H1 (cell line): ENCODE measurements at regions not wholly inside any gene's neighbourhood (a gene's known extent, or its start where the extent isn't known, plus 50 kb on each side); places are given as distances from the start of the nearest gene placed in this dataset.

Experiments
- CTCF ChIA-PET: fragments of 300-600 bp; sonication (Branson Sonifier 250); formaldehyde crosslinking; loops from one replicate; lab custom pipeline; 2021; ENCODE audit not compliant: partially characterized antibody; lab: Charles Lee
- POLR2A ChIA-PET: fragments of 300-600 bp; sonication (Branson Sonifier 250); formaldehyde crosslinking; loops from one replicate; lab custom pipeline; 2021; ENCODE audit warnings: inconsistent platforms; ENCODE audit not compliant: partially characterized antibody; lab: Charles Lee
- DNase-seq, 2 experiments: peaks; one replicate each; pipeline versions ENCODE4 v3.0.0 to v3.0.0-alpha.2; 2010 to 2022; ENCODE audit warnings: low spot score in 2 of 2, low read depth in 1 of 2, mixed read lengths in 1 of 2
- FAIRE-seq: peaks from 2 replicates; lab custom pipeline; 2011; peaks lifted over from hg19 to GRCh38; lab: Jason Lieb, UNC
- H2AFZ ChIP-seq: 2 replicates; pipeline ENCODE4 v1.8.1; 2012; ENCODE audit warnings: low read length, inconsistent platforms
- H2AK5ac ChIP-seq: 2 replicates; pipeline ENCODE4 v1.6.1; 2013; ENCODE audit warnings: low read depth, low read length
- H2BK120ac ChIP-seq: replicated peaks from 2 replicates; pipeline ENCODE3; 2013; ENCODE audit warnings: low read depth, low read length, inconsistent platforms
- H2BK12ac ChIP-seq: 2 replicates; pipeline ENCODE4 v1.6.1; 2013; ENCODE audit warnings: low read depth, low read length
- H2BK15ac ChIP-seq: 2 replicates; pipeline ENCODE4 v1.6.1; 2013; ENCODE audit warnings: low read length
- H2BK20ac ChIP-seq: 2 replicates; pipeline ENCODE4 v1.6.1; 2013; ENCODE audit warnings: low read length
- H2BK5ac ChIP-seq: 2 replicates; pipeline ENCODE4 v1.6.1; 2013; ENCODE audit warnings: low read depth, low read length
- H3K14ac ChIP-seq: 2 replicates; pipeline ENCODE4 v1.6.1; 2013; ENCODE audit warnings: inconsistent platforms; ENCODE audit not compliant: insufficient read length
- H3K18ac ChIP-seq: 2 replicates; pipeline ENCODE4 v1.6.1; 2013; ENCODE audit warnings: low read length; ENCODE audit errors: extremely low read depth
- H3K23ac ChIP-seq: 2 replicates; pipeline ENCODE4 v1.6.1; 2013; ENCODE audit warnings: inconsistent platforms; ENCODE audit not compliant: insufficient read length
- H3K23me2 ChIP-seq: 2 replicates; pipeline ENCODE4 v1.6.1; 2013; ENCODE audit warnings: low read depth, low read length
- H3K27ac ChIP-seq: 2 replicates; pipeline ENCODE4 v1.6.1; 2011; ENCODE audit warnings: low read depth, low read length, inconsistent platforms
- H3K27me3 ChIP-seq, 4 experiments: replicated peaks in 1 of 4; 1 replicate in 1 of 4; 2 replicates in 3 of 4; pipeline versions ENCODE4 v1.6.1 to v1.8.1; 2011 to 2013; ENCODE audit warnings: low read length in 3 of 4, mild to moderate bottlenecking in 3 of 4, inconsistent platforms in 2 of 4, mixed read lengths in 2 of 4, moderate library complexity in 1 of 4; ENCODE audit not compliant: control insufficient read depth in 3 of 4, insufficient read depth in 3 of 4; ENCODE audit errors: extremely low read depth in 1 of 4
- H3K36me3 ChIP-seq, 4 experiments: 2 replicates each; pipeline versions ENCODE4 v1.6.1 to v1.8.1; 2011 to 2013; ENCODE audit warnings: mild to moderate bottlenecking in 4 of 4, low read length in 3 of 4, moderate library complexity in 2 of 4, control low read depth in 1 of 4, inconsistent platforms in 1 of 4; ENCODE audit not compliant: insufficient read depth in 4 of 4, control insufficient read depth in 2 of 4
- H3K4ac ChIP-seq: replicated peaks from 2 replicates; pipeline ENCODE3; 2013; ENCODE audit warnings: low read length, low read depth, mixed read lengths, inconsistent platforms; ENCODE audit not compliant: insufficient read length
- H3K4me1 ChIP-seq, 4 experiments: replicated peaks in 1 of 4; 1 replicate in 1 of 4; 2 replicates in 3 of 4; pipeline versions ENCODE4 v1.6.1 to v1.8.1; 2011 to 2013; ENCODE audit warnings: low read length in 3 of 4, inconsistent platforms in 2 of 4, mixed read lengths in 1 of 4; ENCODE audit not compliant: insufficient read depth in 4 of 4, control insufficient read depth in 3 of 4
- H3K4me2 ChIP-seq, 2 experiments: 2 replicates each; pipeline versions ENCODE4 v1.6.1 to v1.8.1; 2011 to 2013; ENCODE audit warnings: low read depth in 2 of 2, low read length in 2 of 2, control low read depth in 1 of 2, inconsistent platforms in 1 of 2, mild to moderate bottlenecking in 1 of 2; ENCODE audit not compliant: insufficient read depth in 1 of 2
- H3K4me3 ChIP-seq, 4 experiments: fragments of 200-600, 300-600 bp in 1 of 4; sonication (generic), shearing (Covaris generic), sonication (Bioruptor Twin) in 1 of 4; 2 replicates each; pipeline versions ENCODE4 v1.5.1 to v1.8.1; 2011 to 2016; ENCODE audit warnings: low read length in 4 of 4, low read depth in 3 of 4, control low read depth in 2 of 4, inconsistent platforms in 2 of 4, mild to moderate bottlenecking in 2 of 4, mixed read lengths in 1 of 4, moderate library complexity in 1 of 4; ENCODE audit not compliant: insufficient read depth in 2 of 4; ENCODE audit errors: extremely low read depth in 1 of 4
- H3K56ac ChIP-seq: replicated peaks from 2 replicates; pipeline ENCODE3; 2013; ENCODE audit warnings: low read depth, mild to moderate bottlenecking, mixed read lengths, low read length, inconsistent platforms; ENCODE audit not compliant: insufficient read length
- H3K79me1 ChIP-seq: 2 replicates; pipeline ENCODE4 v1.6.1; 2013; ENCODE audit warnings: low read depth, low read length, control low read depth
- H3K79me2 ChIP-seq, 2 experiments: 2 replicates each; pipeline versions ENCODE4 v1.6.1 to v1.8.1; 2012 to 2013; ENCODE audit warnings: low read length in 2 of 2, mild to moderate bottlenecking in 2 of 2, inconsistent platforms in 1 of 2; ENCODE audit not compliant: insufficient read depth in 2 of 2, control insufficient read depth in 1 of 2
- H3K9ac ChIP-seq, 4 experiments: replicated peaks in 1 of 4; 1 replicate in 1 of 4; 2 replicates in 3 of 4; pipeline versions ENCODE4 v1.6.1 to v1.8.1; 2011 to 2013; ENCODE audit warnings: low read depth in 3 of 4, low read length in 3 of 4, control low read depth in 2 of 4, mild to moderate bottlenecking in 2 of 4, moderate library complexity in 2 of 4, inconsistent platforms in 1 of 4; ENCODE audit errors: extremely low read depth in 1 of 4
- H3K9me3 ChIP-seq, 2 experiments: 2 replicates each; pipeline versions ENCODE4 v1.6.1 to v1.8.1; 2012 to 2013; ENCODE audit warnings: mild to moderate bottlenecking in 2 of 2, moderate library complexity in 2 of 2, control low read depth in 1 of 2, inconsistent platforms in 1 of 2, low read depth in 1 of 2, low read length in 1 of 2, mixed read lengths in 1 of 2; ENCODE audit not compliant: insufficient read depth in 2 of 2
- H4K20me1 ChIP-seq, 2 experiments: replicated peaks in 1 of 2; 2 replicates each; pipeline versions ENCODE3 to v1.8.1; 2011 to 2013; ENCODE audit warnings: inconsistent platforms in 2 of 2, low read length in 2 of 2, mild to moderate bottlenecking in 1 of 2; ENCODE audit not compliant: insufficient read depth in 2 of 2, control insufficient read depth in 1 of 2
- H4K5ac ChIP-seq: 2 replicates; pipeline ENCODE4 v1.6.1; 2013; ENCODE audit warnings: low read length, low read depth, mixed read lengths, inconsistent platforms; ENCODE audit not compliant: insufficient read length
- H4K8ac ChIP-seq: 2 replicates; pipeline ENCODE4 v1.8.0; 2013; ENCODE audit warnings: mild to moderate bottlenecking, moderate library complexity, low read length, inconsistent platforms; ENCODE audit not compliant: insufficient read depth; ENCODE audit errors: extremely low read depth
- H4K91ac ChIP-seq: replicated peaks from 2 replicates; pipeline ENCODE3; 2013; ENCODE audit warnings: low read length, mixed read lengths, inconsistent platforms; ENCODE audit not compliant: insufficient read length
- BACH1 ChIP-seq: IDR thresholded peaks from 2 replicates; pipeline ENCODE4 v1.6.1; 2012; ENCODE audit warnings: low read length, improper control_type of control experiment
- EGR1 ChIP-seq: IDR thresholded peaks from 2 replicates; pipeline ENCODE4 v1.6.1; 2011; ENCODE audit warnings: low read depth, low read length, borderline replicate concordance
- EZH2 ChIP-seq: fragments of 200-600 bp; sonication (generic); IDR thresholded peaks from 2 replicates; pipeline ENCODE4 v1.7.1; 2012; ENCODE audit warnings: low read depth, mild to moderate bottlenecking, moderate library complexity, low read length, inconsistent platforms; ENCODE audit not compliant: severe bottlenecking
- GABPA ChIP-seq: IDR thresholded peaks from 2 replicates; pipeline ENCODE4 v1.6.1; 2011; ENCODE audit warnings: mild to moderate bottlenecking, low read length, moderate library complexity, borderline replicate concordance; ENCODE audit not compliant: insufficient read depth
- NANOG ChIP-seq: IDR thresholded peaks from 2 replicates; pipeline ENCODE4 v1.6.1; 2011; ENCODE audit warnings: low read length, low read depth, mild to moderate bottlenecking, inconsistent platforms; ENCODE audit not compliant: insufficient read depth, poor library complexity, severe bottlenecking
- POLR2AphosphoS5 ChIP-seq: IDR thresholded peaks from 2 replicates; pipeline ENCODE4 v1.6.1; 2011; ENCODE audit warnings: low read depth, low read length
- RBBP5 ChIP-seq: IDR thresholded peaks from 2 replicates; pipeline ENCODE4 v1.7.1; 2012; ENCODE audit warnings: low read depth, mild to moderate bottlenecking, inconsistent platforms, low read length, moderate library complexity, borderline replicate concordance
- RFX5 ChIP-seq: IDR thresholded peaks from 2 replicates; pipeline ENCODE4 v1.6.1; 2011; ENCODE audit warnings: low read depth, low read length, improper control_type of control experiment, borderline replicate concordance
- TBP ChIP-seq: IDR thresholded peaks from 2 replicates; pipeline ENCODE4 v1.6.1; 2011; ENCODE audit warnings: low read depth, low read length, improper control_type of control experiment
- YY1 ChIP-seq: IDR thresholded peaks from 2 replicates; pipeline ENCODE4 v1.6.1; 2011; ENCODE audit warnings: low read depth, mild to moderate bottlenecking, low read length
- WGBS, 2 experiments: shearing (Covaris generic) in 1 of 2; methylation state at CpG; one replicate each; pipeline versions ENCODE4 v1.1.6 to v1.1.7; 2013 to 2015; ENCODE audit warnings: low lambda C conversion rate in 2 of 2, mixed read lengths in 2 of 2, inconsistent platforms in 1 of 2, low coverage in 1 of 2, missing lambda C conversion rate in 1 of 2; ENCODE audit not compliant: insufficient replicate concordance in 2 of 2, insufficient coverage in 1 of 2, insufficient read length in 1 of 2; ENCODE audit errors: extremely low coverage in 1 of 2, missing lambda C conversion rate in 1 of 2; 5-methylcytosine and 5-hydroxymethylcytosine counted together

- Histone ChIP-seq H2BK12ac (no peak overlapping the region), H2BK20ac (no peak overlapping the region), H3K27me3 (no peaks in the 10 kb centered on the region), H3K4me2 (no peak overlapping the region), H4K91ac (no peak overlapping the region), H3K9ac (no peak overlapping the region), H2BK5ac (no peak overlapping the region; the same call in 1 of the 2 replicates), H3K18ac (no peak overlapping the region), H3K4me1 (peaks cover 0 to 6% (median under 1%) of the 10 kb centered on the region in 4 experiments; a peak in 2 of 7 replicates), H2AFZ (no peak overlapping the region), H3K4ac (no peak overlapping the region), H3K4me3 (no peak overlapping the region), H3K79me2 (no peaks in the 10 kb centered on the region), H3K79me1 (no peaks in the 10 kb centered on the region), H3K14ac (no peak overlapping the region), H2BK120ac (no peak overlapping the region), H3K27ac (no peak overlapping the region), H3K9me3 (no peaks in the 10 kb centered on the region), H2AK5ac (no peak overlapping the region), H3K23ac (no peak overlapping the region), H3K56ac (no peak overlapping the region), H3K23me2 (no peaks in the 10 kb centered on the region), H4K5ac (no peak overlapping the region), H4K8ac (no peak overlapping the region), H3K36me3 (no peaks in the 10 kb centered on the region), H4K20me1 (no peaks in the 10 kb centered on the region), H2BK15ac (no peak overlapping the region)
- TF ChIP-seq EGR1 (no peak), RBBP5 (no peak), POLR2AphosphoS5 (no peak), YY1 (no peak), NANOG (no peak), RFX5 (no peak), BACH1 (no peak), TBP (no peak), GABPA (no peak), EZH2 (no peak)
- no peak for DNase-seq
- POLR2A ChIA-PET: no interaction called here
- CTCF ChIA-PET: interaction anchor here (0.8 to 2.3 kb wide), 3 partner anchors 9 to 38 kb away, joined by 3 to 7 read pairs (median 4); no protein-coding TSS in a partner anchor
- no peak for FAIRE-seq
- WGBS, 2 experiments: 87% methylated on average over 5 of the region's 5 CpGs; no CpG with 5 or more reads in 1 of the 2 experiments
Observed at GRCh38 chr3:44105571-44105970, 136.1 kb upstream of the TOPAZ1 start.
